Stomach (tissue), 4 donors: ENCODE measurements at regions not wholly inside any gene's neighbourhood (a gene's known extent, or its start where the extent isn't known, plus 50 kb on each side); places are given as distances from the start of the nearest gene placed in this dataset.

ENCODE experiments used
- EP300 ChIP-seq: sonication (generic); formaldehyde crosslinking; IDR thresholded peaks from one replicate; pipeline ENCODE4 v1.6.1; 2017; ENCODE audit warnings: antibody characterized with exemption
- POLR2AphosphoS5 ChIP-seq, 3 donors: sonication (generic); formaldehyde crosslinking; IDR thresholded peaks; one replicate each; pipeline ENCODE4 v1.6.1; 2016; ENCODE audit warnings: antibody characterized with exemption in 3 of 3
- TF ChIP-seq, protein P1 (sequence below), 7 experiments: fragments of 450-650 bp in 4 of 7; fragments of 200-600 bp in 3 of 7; sonication (generic) in 3 of 7; IDR thresholded peaks; one replicate each; pipeline ENCODE4 v1.5.1; 2016 to 2019; ENCODE audit warnings: antibody characterized with exemption in 7 of 7, control low read depth in 2 of 7, mild to moderate bottlenecking in 1 of 7

DNA sequence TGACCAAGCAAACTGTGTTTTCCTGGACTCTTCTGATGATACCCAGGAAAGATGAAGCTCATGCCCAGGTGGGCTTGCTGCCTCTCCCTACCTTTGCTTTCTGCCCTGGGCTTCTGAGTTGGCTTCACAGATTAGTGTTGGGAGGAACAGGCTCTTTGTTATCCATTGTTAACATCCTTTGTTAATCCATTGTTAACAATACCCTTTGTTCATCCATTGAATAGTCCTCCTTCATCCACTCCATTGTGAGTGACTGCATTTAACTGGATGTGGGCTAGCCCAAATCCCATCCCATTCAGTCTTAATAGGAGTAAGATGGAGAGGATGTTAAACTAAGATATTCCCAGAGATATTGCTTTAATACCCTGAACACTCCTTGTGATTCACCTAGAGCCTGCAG lies 199.0 kb upstream of the LNX1 start:
- TF ChIP-seq, protein P1, sequence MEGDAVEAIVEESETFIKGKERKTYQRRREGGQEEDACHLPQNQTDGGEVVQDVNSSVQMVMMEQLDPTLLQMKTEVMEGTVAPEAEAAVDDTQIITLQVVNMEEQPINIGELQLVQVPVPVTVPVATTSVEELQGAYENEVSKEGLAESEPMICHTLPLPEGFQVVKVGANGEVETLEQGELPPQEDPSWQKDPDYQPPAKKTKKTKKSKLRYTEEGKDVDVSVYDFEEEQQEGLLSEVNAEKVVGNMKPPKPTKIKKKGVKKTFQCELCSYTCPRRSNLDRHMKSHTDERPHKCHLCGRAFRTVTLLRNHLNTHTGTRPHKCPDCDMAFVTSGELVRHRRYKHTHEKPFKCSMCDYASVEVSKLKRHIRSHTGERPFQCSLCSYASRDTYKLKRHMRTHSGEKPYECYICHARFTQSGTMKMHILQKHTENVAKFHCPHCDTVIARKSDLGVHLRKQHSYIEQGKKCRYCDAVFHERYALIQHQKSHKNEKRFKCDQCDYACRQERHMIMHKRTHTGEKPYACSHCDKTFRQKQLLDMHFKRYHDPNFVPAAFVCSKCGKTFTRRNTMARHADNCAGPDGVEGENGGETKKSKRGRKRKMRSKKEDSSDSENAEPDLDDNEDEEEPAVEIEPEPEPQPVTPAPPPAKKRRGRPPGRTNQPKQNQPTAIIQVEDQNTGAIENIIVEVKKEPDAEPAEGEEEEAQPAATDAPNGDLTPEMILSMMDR (IDR thresholded peaks at IDR 0.05): no peak
- no peak for TF ChIP-seq POLR2AphosphoS5 (IDR thresholded peaks at IDR 0.05)
- no peak for TF ChIP-seq EP300
